Lung (tissue), 11 donors: ENCODE measurements at regions not wholly inside any gene's neighbourhood (a gene's known extent, or its start where the extent isn't known, plus 50 kb on each side); places are given as distances from the start of the nearest gene placed in this dataset.

Source experiments
- ATAC-seq: fragments of 200-7000 bp; cut with Tn5 transposase; one replicate; pipeline ENCODE4 v1.9.1; 2020; ENCODE audit warnings: moderate number of reproducible peaks; ENCODE audit not compliant: insufficient read depth, low FRiP score
- DNase-seq, 3 donors: peaks; one replicate each; pipeline ENCODE4 v3.0.0-alpha.2; 2013 to 2017
- H3K27ac ChIP-seq, 2 donors: one replicate each; pipeline ENCODE4 v1.5.1; 2013; ENCODE audit warnings: mild to moderate bottlenecking in 2 of 2, moderate library complexity in 2 of 2, control low read depth in 1 of 2, inconsistent platforms in 1 of 2, low read depth in 1 of 2, low read length in 1 of 2
- H3K27me3 ChIP-seq, 3 donors: one replicate each; pipeline ENCODE4 v1.5.1; 2013; ENCODE audit warnings: low read length in 2 of 3; ENCODE audit not compliant: control insufficient read depth in 3 of 3, insufficient read depth in 3 of 3
- H3K36me3 ChIP-seq, 4 donors: one replicate each; pipeline ENCODE4 v1.5.1; 2013; ENCODE audit warnings: low read length in 4 of 4, mild to moderate bottlenecking in 1 of 4, moderate library complexity in 1 of 4; ENCODE audit not compliant: control insufficient read depth in 4 of 4, insufficient read depth in 4 of 4
- H3K4me1 ChIP-seq, 5 donors: one replicate each; pipeline ENCODE4 v1.5.1; 2013; ENCODE audit warnings: low read length in 5 of 5, mild to moderate bottlenecking in 2 of 5, moderate library complexity in 1 of 5; ENCODE audit not compliant: control insufficient read depth in 5 of 5, insufficient read depth in 5 of 5
- H3K4me3 ChIP-seq: one replicate; pipeline ENCODE4 v1.5.1; 2013; ENCODE audit warnings: mild to moderate bottlenecking, control low read depth, moderate library complexity
- H3K9ac ChIP-seq, 2 donors: one replicate each; pipeline ENCODE4 v1.5.1; 2013; ENCODE audit warnings: low read length in 2 of 2, control low read depth in 1 of 2; ENCODE audit not compliant: insufficient read depth in 1 of 2
- H3K9me3 ChIP-seq, 4 donors: one replicate each; pipeline ENCODE4 v1.5.1; 2013; ENCODE audit warnings: low read length in 3 of 4, mild to moderate bottlenecking in 1 of 4, moderate library complexity in 1 of 4; ENCODE audit not compliant: control insufficient read depth in 4 of 4, insufficient read depth in 3 of 4
- CTCF ChIP-seq: IDR thresholded peaks from 2 replicates; pipeline ENCODE4 v1.5.1; 2012; ENCODE audit warnings: mild to moderate bottlenecking; ENCODE audit errors: control extremely low read depth, extremely low read depth
- WGBS, 2 donors: extraction: QIAGEN DNeasy Blood & Tissue Kit; methylation state at CpG; one replicate each; pipeline ENCODE4 v1.1.7; 2013; 5-methylcytosine and 5-hydroxymethylcytosine counted together
- donor health status: control.
- donor health status: control.
- donor health status: Bipolar disorder and iron deficiency.
- donor health status: healthy.
- donor health status: DM: yes; HTN: yes; CAD: no.

GRCh38 chr5:25150819-25151218 is 506.0 kb upstream of the CDH10 start:
- TF ChIP-seq CTCF: no peak
- Histone ChIP-seq H3K9ac (no peak overlapping the region), H3K9me3 (peaks cover 0 to 3% (median 0%) of the 10 kb centered on the region in 4 donors), H3K4me1 (no peaks in the 10 kb centered on the region), H3K27ac (no peak overlapping the region), H3K27me3 (no peaks in the 10 kb centered on the region), H3K36me3 (no peaks in the 10 kb centered on the region), H3K4me3 (no peak overlapping the region)
- ATAC-seq: no peak
- no peak for DNase-seq
- WGBS, 2 donors: 13 to 38% methylated on average over 1 of the region's 1 CpG

DNA sequence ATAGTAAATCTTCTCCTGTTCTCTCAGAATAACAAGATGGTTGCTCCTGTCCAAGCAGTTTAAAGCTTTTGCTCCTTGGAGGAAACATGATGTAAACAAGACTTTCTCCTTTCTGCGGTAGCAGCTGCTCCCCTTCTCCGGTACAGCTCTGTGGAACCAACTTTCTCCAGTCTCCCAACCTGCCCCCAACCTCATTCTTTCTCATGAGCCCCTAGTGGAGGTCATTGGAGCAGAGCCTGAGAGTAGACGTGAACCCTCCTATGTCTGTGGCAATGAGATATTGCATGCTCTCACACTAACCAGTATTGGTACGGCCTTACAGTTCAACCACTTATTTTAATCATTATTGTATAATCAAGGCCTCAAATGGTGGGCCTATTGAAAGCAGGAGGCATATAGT is 483.8 kb upstream of the CDH10 start:
- TF ChIP-seq CTCF: no peak
- Histone ChIP-seq H3K9ac (no peak overlapping the region), H3K4me1 (no peaks in the 10 kb centered on the region), H3K4me3 (no peak overlapping the region), H3K27ac (no peak overlapping the region), H3K9me3 (peaks cover 0 to under 1% (median 0%) of the 10 kb centered on the region in 4 donors), H3K36me3 (no peaks in the 10 kb centered on the region), H3K27me3 (no peaks in the 10 kb centered on the region)
- ATAC-seq (no peak), DNase-seq (no peak)
- 82 to 84% methylated on average over 4 of the region's 4 CpGs for WGBS, 2 donors

GRCh38 chr5:25119650-25120049 is 474.9 kb upstream of the CDH10 start:
- Histone ChIP-seq H3K27me3 (no peaks in the 10 kb centered on the region), H3K9me3 (no peaks in the 10 kb centered on the region), H3K4me1 (no peaks in the 10 kb centered on the region), H3K4me3 (no peak overlapping the region), H3K27ac (no peak overlapping the region), H3K36me3 (no peaks in the 10 kb centered on the region), H3K9ac (no peak overlapping the region)
- whole genome bisulfite sequencing, 2 donors: 81 to 82% methylated on average over 6 to 7 of the region's 7 CpGs
- peak in 2 of 3 donors; percentile 24 to 40 for DNase-seq
- no peak for TF ChIP-seq CTCF
- ATAC-seq: no peak

DNA sequence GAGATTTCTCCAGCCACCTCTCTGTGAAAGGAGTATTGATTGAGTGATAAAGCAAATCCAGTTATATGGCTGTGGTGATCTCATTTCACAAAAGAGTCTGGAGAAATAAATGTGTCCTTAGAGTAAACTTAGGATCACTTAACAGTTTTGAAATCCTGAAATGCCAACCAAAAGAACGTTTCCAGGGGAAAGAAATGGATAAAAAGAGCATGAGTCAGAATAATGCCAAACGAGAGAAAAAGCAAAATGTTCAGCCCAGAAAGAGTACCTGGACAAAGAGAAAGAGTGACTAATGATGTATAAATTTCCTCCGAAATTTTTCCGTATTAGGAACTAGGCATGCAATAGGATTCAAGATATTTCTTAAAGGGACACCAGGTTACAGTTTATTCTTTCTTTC is 463.1 kb upstream of the CDH10 start:
- Histone ChIP-seq H3K27me3 (no peaks in the 10 kb centered on the region), H3K36me3 (no peaks in the 10 kb centered on the region), H3K9me3 (peaks cover 0 to 2% (median 0%) of the 10 kb centered on the region in 4 donors), H3K27ac (no peak overlapping the region), H3K9ac (no peak overlapping the region), H3K4me1 (no peaks in the 10 kb centered on the region), H3K4me3 (no peak overlapping the region)
- WGBS, 2 donors: 68 to 79% methylated on average over 4 of the region's 4 CpGs
- DNase-seq (no peak), ATAC-seq (no peak)
- TF ChIP-seq CTCF: no peak
